Epithelial cell of proximal tubule (primary cell): ENCODE measurements at regions not wholly inside any gene's neighbourhood (a gene's known extent, or its start where the extent isn't known, plus 50 kb on each side); places are given as distances from the start of the nearest gene placed in this dataset.

Experiments used
- DNase-seq: peaks from one replicate; pipeline ENCODE4 v3.0.0-alpha.2; 2011; ENCODE audit warnings: low read depth
- H3K4me3 ChIP-seq: 2 replicates; pipeline ENCODE4 v1.5.1; 2011; ENCODE audit warnings: low read depth, mild to moderate bottlenecking, low read length
- CTCF ChIP-seq: conservative IDR thresholded peaks from 2 replicates; pipeline ENCODE4 v1.5.1; 2012; ENCODE audit warnings: low read depth, mild to moderate bottlenecking, low read length

- no peak for TF ChIP-seq CTCF
Measured at GRCh38 chr2:186064507-186064906, 325.9 kb downstream of the FSIP2 start.

GRCh38 chr2:186065491-186065890 is 326.9 kb downstream of the FSIP2 start:
- TF ChIP-seq CTCF, result no peak
- DNase-seq, result no peak

More at GRCh38 chr2:186064507-186064906, 325.9 kb downstream of the FSIP2 start:
- H3K4me3 ChIP-seq, result no peak overlapping the region
- DNase-seq, result no peak

GRCh38 chr2:186068139-186068801 is 329.7 kb downstream of the FSIP2 start:
- no peak for DNase-seq
- no peak overlapping the region for H3K4me3 ChIP-seq
- no peak for TF ChIP-seq CTCF

More at GRCh38 chr2:186065491-186065890, 326.9 kb downstream of the FSIP2 start:
- no peak overlapping the region for H3K4me3 ChIP-seq

- H3K4me3 ChIP-seq, result no peak overlapping the region
- no peak for DNase-seq
- no peak for TF ChIP-seq CTCF
Measured at GRCh38 chr2:186069676-186070075, 331.1 kb downstream of the FSIP2 start.

- no peak overlapping the region for H3K4me3 ChIP-seq
- DNase-seq, result no peak
- no peak for TF ChIP-seq CTCF
Measured at GRCh38 chr2:186085226-186085625, 346.6 kb downstream of the FSIP2 start.

- no peak overlapping the region for H3K4me3 ChIP-seq
- no peak for TF ChIP-seq CTCF
- no peak for DNase-seq
Measured at GRCh38 chr2:186093174-186093573, 354.6 kb downstream of the FSIP2 start.

- TF ChIP-seq CTCF, result no peak
- no peak for DNase-seq
- H3K4me3 ChIP-seq, result no peak overlapping the region
Measured at GRCh38 chr2:186098821-186099220, 360.2 kb downstream of the FSIP2 start.
